GM12892 (cell line): ENCODE measurements at regions not wholly inside any gene's neighbourhood (a gene's known extent, or its start where the extent isn't known, plus 50 kb on each side); places are given as distances from the start of the nearest gene placed in this dataset.

Source experiments
- POLR2A ChIP-seq: IDR thresholded peaks from 2 replicates; pipeline ENCODE4 v1.6.1; 2011; ENCODE audit warnings: low read depth, low read length, control low read depth
- POLR2AphosphoS5 ChIP-seq: IDR thresholded peaks from 2 replicates; pipeline ENCODE4 v1.6.1; 2011; ENCODE audit warnings: low read depth, low read length, control low read depth
- TAF1 ChIP-seq: IDR thresholded peaks from 2 replicates; pipeline ENCODE4 v1.6.1; 2011; ENCODE audit warnings: low read depth, mild to moderate bottlenecking, control low read depth, low read length, borderline replicate concordance

DNA sequence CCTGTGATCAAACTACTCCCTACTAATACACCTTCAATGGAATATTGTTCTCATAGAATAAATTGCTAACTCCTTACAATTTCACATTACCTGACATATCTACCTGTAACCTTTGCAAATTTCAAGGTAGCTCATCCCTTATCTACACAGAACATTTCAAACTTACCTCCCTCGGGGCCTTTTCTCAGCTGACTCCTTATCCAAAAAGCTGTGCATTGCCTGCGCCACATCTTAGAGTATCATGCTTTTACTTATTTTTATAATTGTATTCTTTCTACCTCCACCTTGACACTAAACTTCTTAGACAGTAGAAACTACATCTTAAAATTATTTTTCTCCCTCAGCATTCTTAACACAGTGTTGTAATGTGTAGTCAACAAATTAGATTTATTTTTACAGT is 198.5 kb downstream of the FBXO8 start:
- TF ChIP-seq POLR2AphosphoS5 = no peak
- TF ChIP-seq TAF1 = no peak
- no peak for TF ChIP-seq POLR2A
